ENCODE measurements at regions not wholly inside any gene's neighbourhood (a gene's known extent, or its start where the extent isn't known, plus 50 kb on each side); places are given as distances from the start of the nearest gene placed in this dataset.

GRCh38 chr5:61652916-61653315 is 320.9 kb downstream of the ZSWIM6 start:
- H3K79me2 ChIP-seq (ENCODE audit: low read length) = no peaks in the 10 kb centered on the region
- no peaks in the 10 kb centered on the region for H3K27me3 ChIP-seq (ENCODE audit: low read depth, low read length)
- no peaks in the 10 kb centered on the region for H3K36me3 ChIP-seq (replicated peaks; ENCODE audit: low read depth, low read length)
- no peaks in the 10 kb centered on the region for H3K9me3 ChIP-seq (ENCODE audit: insufficient read depth, low read length)
- H3K4me3 ChIP-seq (ENCODE audit: low read length) = no peak overlapping the region
- no peak overlapping the region for H3K4me2 ChIP-seq (ENCODE audit: low read length)
- no peak overlapping the region for H2AFZ ChIP-seq (ENCODE audit: low read depth, low read length)
- H3K4me1 ChIP-seq (ENCODE audit: low read length) = no peaks in the 10 kb centered on the region
- no peak overlapping the region for H3K9ac ChIP-seq (ENCODE audit: low read length)
- no peaks in the 10 kb centered on the region for H4K20me1 ChIP-seq (ENCODE audit: insufficient read depth, low read length)
- TF ChIP-seq CTCF (IDR thresholded peaks at IDR 0.05; ENCODE audit: low read depth, low read length) (no peak), EZH2phosphoT487 (IDR thresholded peaks at IDR 0.05; ENCODE audit: low read depth) (no peak)
- no peak overlapping the region for H3K27ac ChIP-seq (ENCODE audit: low read length)

GRCh38 chr5:61653807-61654580 is 321.9 kb downstream of the ZSWIM6 start:
- Histone ChIP-seq H2AFZ (ENCODE audit: low read depth, low read length) (no peak overlapping the region), H3K36me3 (replicated peaks; ENCODE audit: low read depth, low read length) (no peaks in the 10 kb centered on the region), H3K27ac (ENCODE audit: low read length) (no peak overlapping the region), H3K9ac (ENCODE audit: low read length) (no peak overlapping the region), H3K9me3 (ENCODE audit: insufficient read depth, low read length) (no peaks in the 10 kb centered on the region), H3K4me1 (ENCODE audit: low read length) (no peaks in the 10 kb centered on the region), H3K4me3 (ENCODE audit: low read length) (no peak overlapping the region), H3K79me2 (ENCODE audit: low read length) (no peaks in the 10 kb centered on the region), H4K20me1 (ENCODE audit: insufficient read depth, low read length) (no peaks in the 10 kb centered on the region), H3K27me3 (ENCODE audit: low read depth, low read length) (no peaks in the 10 kb centered on the region), H3K4me2 (ENCODE audit: low read length) (no peak overlapping the region)
- no peak for TF ChIP-seq EZH2phosphoT487 (IDR thresholded peaks at IDR 0.05; ENCODE audit: low read depth)
- TF ChIP-seq CTCF (IDR thresholded peaks at IDR 0.05; ENCODE audit: low read depth, low read length) = no peak

GRCh38 chr5:61654876-61655275 is 322.8 kb downstream of the ZSWIM6 start:
- TF ChIP-seq CTCF (IDR thresholded peaks at IDR 0.05; ENCODE audit: low read depth, low read length) (no peak), EZH2phosphoT487 (IDR thresholded peaks at IDR 0.05; ENCODE audit: low read depth) (no peak)
- H3K27ac ChIP-seq (ENCODE audit: low read length) = no peak overlapping the region
- no peak overlapping the region for H3K4me2 ChIP-seq (ENCODE audit: low read length)
- H3K9ac ChIP-seq (ENCODE audit: low read length) = no peak overlapping the region
- no peaks in the 10 kb centered on the region for H3K79me2 ChIP-seq (ENCODE audit: low read length)
- no peaks in the 10 kb centered on the region for H3K27me3 ChIP-seq (ENCODE audit: low read depth, low read length)
- no peak overlapping the region for H2AFZ ChIP-seq (ENCODE audit: low read depth, low read length)
- no peaks in the 10 kb centered on the region for H3K4me1 ChIP-seq (ENCODE audit: low read length)
- no peaks in the 10 kb centered on the region for H3K36me3 ChIP-seq (replicated peaks; ENCODE audit: low read depth, low read length)
- H3K4me3 ChIP-seq (ENCODE audit: low read length) = no peak overlapping the region
- no peaks in the 10 kb centered on the region for H4K20me1 ChIP-seq (ENCODE audit: insufficient read depth, low read length)
- no peaks in the 10 kb centered on the region for H3K9me3 ChIP-seq (ENCODE audit: insufficient read depth, low read length)

GRCh38 chr5:61657010-61657409 is 325.0 kb downstream of the ZSWIM6 start:
- no peaks in the 10 kb centered on the region for H3K9me3 ChIP-seq (ENCODE audit: insufficient read depth, low read length)
- no peaks in the 10 kb centered on the region for H3K36me3 ChIP-seq (replicated peaks; ENCODE audit: low read depth, low read length)
- H3K9ac ChIP-seq (ENCODE audit: low read length) = no peak overlapping the region
- no peak overlapping the region for H3K27ac ChIP-seq (ENCODE audit: low read length)
- no peaks in the 10 kb centered on the region for H3K79me2 ChIP-seq (ENCODE audit: low read length)
- H3K27me3 ChIP-seq (ENCODE audit: low read depth, low read length) = no peaks in the 10 kb centered on the region
- H4K20me1 ChIP-seq (ENCODE audit: insufficient read depth, low read length) = no peaks in the 10 kb centered on the region
- no peaks in the 10 kb centered on the region for H3K4me1 ChIP-seq (ENCODE audit: low read length)
- TF ChIP-seq EZH2phosphoT487 (IDR thresholded peaks at IDR 0.05; ENCODE audit: low read depth) = no peak
- no peak for TF ChIP-seq CTCF (IDR thresholded peaks at IDR 0.05; ENCODE audit: low read depth, low read length)
- H2AFZ ChIP-seq (ENCODE audit: low read depth, low read length) = no peak overlapping the region
- H3K4me3 ChIP-seq (ENCODE audit: low read length) = no peak overlapping the region
- H3K4me2 ChIP-seq (ENCODE audit: low read length) = no peak overlapping the region

Data from OCI-LY3 (cell line).